ENCODE measurements at regions not wholly inside any gene's neighbourhood (a gene's known extent, or its start where the extent isn't known, plus 50 kb on each side); places are given as distances from the start of the nearest gene placed in this dataset.

DNA sequence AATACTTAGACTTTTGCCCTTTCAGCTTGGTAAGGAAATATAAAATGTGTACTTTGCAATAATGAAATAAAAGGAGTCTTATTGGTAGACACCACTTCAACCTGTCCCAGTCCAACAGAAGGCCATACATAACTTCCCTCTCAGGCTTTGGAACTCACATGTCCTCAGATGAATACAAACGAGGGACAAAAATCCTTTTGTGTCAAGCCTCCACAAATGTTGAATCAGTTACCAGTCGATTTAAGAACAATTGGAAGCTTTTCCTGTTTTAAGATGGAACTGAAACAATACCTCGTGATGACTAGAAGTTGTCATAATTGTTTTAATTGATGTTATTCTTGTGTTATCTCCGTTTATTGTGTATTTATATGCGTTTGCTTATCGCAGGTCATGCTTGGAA, 385.1 kb upstream of the POU3F3 start:
- no peak for TF ChIP-seq POLR2A (IDR thresholded peaks at IDR 0.05; ENCODE audit: low read length)
- no peak for TF ChIP-seq GATA1 (IDR thresholded peaks at IDR 0.05; ENCODE audit: low read depth, low read length)
